NCI-H69 (cell line): ENCODE measurements at regions not wholly inside any gene's neighbourhood (a gene's known extent, or its start where the extent isn't known, plus 50 kb on each side); places are given as distances from the start of the nearest gene placed in this dataset.

Source experiments
- DNase-seq: peaks from one replicate; lab custom pipeline; 2025; lab: John Stamatoyannopoulos, UW

DNA sequence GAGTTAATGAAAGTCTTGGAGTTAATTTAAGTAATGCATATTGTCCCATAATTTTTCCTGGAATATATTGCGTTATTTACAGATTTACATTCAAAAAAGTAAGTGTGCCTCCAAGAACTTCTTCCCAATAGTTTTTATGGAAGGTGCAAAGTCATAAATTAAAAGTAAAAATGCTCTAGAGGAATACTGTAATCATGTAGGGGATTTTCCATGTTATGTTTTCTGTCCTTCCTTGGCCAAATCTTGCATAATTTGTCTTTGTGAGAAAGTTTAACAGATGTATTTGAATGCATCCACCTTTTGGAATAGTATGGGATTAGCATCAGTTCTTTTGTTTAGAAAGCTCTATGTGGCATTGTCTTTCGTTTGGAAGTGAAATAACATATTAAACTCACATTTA, 144.1 kb upstream of the GIMD1 start:
- no peak for DNase-seq

DNA sequence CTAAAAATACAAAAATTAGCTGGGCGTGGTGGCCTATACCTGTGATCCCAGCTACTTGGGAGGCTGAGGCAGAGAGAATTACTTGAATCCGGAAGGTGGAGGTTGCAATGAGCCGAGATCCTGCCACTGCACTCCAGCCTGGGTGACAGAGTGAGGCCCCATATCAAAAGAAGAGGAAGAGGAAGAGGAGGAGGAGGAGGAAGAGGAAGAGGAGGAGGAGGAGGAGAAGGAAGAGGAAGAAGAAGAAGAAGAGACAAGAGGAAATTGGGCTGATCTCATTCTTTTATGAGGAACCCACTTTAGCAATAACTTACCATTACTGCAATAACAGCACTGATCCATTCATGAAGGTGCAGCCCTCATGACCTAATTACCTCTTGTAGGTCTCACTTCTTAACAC, 138.9 kb upstream of the GIMD1 start:
- DNase-seq = no peak

DNA sequence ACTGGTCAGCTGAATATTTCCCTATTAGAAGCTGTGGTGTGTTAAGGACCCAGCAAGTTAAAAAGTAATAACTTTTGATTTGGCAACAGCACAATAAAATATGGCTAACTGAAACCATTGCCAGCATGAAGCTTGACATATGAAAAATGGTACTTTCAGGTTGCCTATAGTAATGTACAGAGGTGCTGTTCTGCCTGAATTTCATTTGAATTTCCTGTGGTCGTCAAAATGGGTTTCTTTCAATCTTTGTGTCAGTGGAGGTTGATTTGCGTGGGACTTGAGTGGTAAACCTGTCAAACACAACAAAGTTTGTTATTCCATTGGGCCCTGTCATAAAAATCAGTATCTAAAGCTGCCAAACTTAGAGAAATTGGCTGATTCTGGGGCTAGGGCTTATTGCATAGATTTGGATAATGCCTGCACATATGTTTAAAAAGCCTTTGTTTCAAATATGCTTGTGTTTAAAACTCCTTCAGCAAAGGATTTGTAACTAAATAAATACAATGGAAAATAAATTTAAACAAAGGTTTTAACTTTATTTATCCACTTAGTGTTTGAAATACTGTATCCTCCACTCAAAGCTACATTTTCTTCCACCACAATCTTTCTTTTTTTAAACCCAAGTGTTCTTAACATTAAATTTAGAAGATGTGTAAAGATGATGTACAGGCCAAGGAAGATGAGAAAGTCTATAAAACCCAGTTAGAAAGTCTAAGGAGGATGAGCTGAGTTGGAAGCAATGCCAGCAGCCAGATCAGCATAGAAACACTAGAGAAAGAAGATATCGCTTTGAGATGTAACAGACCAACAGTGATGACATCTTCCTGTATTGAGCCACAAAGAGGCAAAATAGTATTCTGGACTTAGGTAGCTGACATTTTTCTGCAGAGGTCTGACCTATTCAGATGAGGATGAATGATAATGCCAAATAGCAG, 134.8 kb upstream of the GIMD1 start:
- no peak for DNase-seq

DNA sequence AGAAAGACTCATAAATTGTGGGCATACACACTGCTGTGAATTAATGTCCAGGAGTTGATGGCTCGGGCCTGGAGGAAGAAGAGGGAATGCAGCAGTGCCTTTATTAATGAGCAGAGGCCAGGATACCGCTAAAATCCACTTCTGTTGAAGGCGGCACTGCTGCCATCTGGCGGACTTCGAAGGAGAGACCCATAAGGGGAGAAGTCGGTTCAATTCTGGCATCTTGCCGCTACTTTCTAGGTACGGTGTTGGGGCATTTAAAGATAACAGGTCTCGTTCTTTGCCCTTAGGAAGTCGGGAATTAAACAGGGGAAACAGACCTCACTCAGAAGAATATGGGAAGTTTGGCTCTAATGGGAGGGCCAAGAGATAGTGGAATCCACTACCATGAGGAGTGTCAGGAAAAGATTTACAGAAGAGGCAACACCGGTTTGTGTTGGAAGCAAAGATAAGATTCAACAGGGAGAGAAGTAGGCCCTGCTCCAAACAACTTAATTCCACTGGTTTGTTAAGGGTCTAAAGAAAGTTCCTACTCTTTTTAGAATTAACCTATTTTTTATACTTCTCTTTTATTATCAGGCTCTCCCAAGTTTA, 133.6 kb upstream of the GIMD1 start:
- peak; percentile 61 for DNase-seq

DNA sequence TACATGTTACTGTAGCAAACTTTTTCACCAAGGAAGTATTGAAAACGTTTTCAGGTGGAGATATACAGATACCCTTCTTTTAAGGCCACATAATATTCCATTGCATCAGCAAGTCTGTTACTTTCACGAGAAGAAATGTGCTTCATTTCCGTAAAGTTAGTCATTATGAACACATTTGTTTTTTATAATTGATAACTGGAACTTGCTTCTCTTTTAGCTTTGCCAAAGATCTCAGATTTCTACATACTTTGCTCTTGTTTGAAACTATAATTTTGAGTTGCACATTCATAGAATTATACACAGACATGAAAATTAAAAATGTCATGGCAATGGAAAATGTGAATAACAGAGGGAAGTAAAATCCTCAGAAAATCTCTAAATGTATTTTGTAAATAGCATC, 128.7 kb upstream of the GIMD1 start:
- no peak for DNase-seq

DNA sequence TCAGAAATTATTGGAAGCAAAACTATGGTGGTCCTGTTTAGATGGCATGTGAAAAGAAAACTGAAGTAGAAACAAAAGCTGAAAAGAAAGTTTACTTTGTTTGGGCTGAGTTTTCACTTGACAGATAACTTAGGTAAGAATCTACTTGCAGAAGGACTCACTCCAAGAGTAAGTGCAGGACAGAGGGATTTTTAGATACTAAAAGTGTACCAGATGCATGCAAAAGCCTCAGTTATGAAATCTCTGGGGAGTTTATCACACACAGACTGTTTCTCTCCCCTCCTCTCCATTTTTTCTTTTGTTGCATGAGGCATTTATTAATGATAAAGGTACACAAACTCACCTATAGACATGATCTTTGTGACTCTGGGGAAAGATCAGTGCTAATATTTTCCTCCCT, 127.5 kb upstream of the GIMD1 start:
- DNase-seq = no peak

DNA sequence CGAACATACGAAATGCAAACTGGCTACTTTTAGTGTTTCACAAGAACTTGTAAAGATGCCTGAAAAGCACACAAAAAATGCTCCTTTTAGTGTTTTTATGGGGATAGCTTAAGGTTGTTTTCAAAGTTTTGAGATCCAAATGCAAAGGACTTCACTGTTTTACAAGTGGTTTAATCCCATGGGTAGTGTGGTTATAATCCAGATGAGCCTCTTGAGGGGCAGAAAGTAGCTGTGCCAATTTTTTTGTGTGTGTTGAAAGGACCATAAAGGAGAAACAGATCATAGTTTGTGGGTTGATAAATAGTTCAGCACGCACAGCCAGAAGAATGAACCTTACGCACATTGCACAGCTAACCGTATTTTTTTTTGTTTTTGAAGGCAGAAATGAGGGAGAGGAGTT, 126.9 kb upstream of the GIMD1 start:
- DNase-seq = no peak

DNA sequence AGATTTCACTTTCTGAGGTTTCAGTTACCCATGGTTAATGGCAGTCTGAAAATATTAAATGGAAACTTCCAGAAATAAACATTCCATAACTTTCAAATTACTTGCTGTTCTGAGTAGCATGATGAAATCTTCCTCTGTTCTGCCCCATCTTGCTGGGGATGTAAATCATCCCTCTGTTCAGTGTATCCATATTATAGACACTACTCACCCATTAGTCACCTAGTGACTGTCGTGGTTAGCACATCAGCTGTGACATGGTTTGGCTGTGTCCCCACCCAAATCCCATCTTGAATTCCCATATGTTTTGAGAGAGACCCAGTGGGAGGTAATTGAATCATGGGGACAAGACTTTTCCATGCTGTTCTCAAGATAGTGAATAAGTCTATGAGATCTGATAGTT, 125.5 kb upstream of the GIMD1 start:
- DNase-seq = no peak

DNA sequence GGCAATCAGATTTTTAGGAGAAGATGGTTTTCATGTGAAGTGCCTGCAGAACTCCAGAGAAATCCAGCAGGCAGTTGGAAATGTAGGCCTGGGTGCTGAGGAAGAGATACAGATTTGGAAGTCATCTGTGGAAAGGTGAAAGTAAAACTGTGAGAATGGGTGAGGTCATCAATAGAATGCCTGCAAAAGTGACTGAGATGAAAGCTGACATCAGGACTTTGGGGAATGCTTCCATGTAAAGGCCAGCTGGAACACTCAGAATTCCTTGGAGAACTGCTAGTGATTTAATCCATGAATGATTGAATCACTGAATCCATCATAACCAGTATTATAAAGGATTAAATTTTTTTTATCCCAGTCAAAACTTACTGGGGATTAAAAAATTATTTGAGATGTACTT, 124.5 kb upstream of the GIMD1 start:
- no peak for DNase-seq

DNA sequence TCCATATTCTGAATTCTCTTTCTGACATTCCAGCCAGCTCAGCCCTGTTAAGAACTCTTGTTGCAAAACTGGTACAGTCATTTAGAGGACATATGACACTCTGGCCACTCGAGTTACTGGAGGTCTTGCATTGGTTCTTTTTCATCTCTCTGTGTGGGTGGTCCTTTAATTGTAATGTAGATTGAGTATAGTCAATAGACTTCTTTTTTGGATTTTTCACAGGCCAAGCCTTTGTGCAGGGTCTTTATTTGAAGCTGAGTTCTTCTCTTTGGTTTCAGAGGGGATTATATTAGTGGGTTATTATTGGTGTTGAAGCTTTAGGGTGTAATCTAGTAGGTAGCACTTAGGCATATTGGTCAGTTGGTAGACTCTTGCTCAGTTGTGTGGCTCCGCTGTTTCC, 118.0 kb upstream of the GIMD1 start:
- DNase-seq = no peak

DNA sequence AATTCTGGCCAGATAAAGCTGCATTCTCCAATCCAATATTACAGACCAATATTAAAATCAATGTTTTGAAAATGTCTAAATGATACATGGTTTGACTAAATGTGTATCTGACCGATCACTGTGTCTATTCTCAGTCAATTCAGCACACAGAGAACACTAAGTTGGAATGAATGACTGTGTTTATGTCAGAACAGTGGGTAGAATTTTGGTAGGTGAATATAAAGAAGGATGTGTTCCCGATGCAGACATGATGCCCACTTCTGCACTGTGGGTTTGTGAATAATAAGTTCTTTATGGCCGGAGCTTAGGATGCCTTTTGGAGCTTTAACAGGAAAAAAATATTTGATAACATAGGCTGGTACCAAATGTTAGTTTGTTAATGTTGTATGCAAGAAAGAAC, 113.2 kb upstream of the GIMD1 start:
- no peak for DNase-seq

DNA sequence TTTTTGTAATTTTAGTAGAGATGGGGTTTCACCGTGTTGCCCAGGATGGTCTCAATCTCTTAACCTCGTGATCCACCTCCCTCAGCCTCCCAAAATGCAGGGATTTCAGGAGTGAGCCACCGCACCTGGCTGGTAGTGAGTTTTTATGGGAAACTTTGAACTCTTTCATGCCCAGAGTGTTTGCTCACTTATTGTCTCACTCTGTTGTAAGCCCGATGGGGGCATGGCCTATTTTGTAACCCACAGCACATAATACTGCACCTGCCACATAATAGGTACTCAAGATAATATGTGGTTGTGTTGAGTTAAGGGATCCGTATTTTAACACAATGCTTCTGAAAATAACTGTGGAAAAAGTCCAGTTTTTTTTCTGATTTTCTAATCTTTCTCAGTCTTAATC, 109.6 kb upstream of the GIMD1 start:
- DNase-seq = peak; percentile 70

DNA sequence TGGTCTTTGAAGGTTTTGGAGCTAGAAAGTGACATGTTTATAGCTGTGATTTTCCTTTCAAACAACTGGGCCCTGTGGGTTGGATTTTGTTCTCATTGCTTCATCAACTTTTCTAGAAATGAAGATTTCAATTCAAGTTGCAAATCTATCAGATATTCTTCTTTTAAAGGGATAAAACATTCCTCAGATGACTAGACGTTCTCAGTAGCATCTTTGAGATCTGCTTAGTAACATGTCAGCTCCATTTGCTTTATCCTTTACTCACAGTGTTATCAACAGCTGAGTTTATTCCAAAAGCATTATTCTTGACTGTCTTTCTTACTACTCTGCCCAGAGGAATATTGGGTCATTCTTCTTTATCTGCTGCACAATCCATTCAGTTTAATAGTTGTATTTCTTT, 108.2 kb upstream of the GIMD1 start:
- DNase-seq = no peak

DNA sequence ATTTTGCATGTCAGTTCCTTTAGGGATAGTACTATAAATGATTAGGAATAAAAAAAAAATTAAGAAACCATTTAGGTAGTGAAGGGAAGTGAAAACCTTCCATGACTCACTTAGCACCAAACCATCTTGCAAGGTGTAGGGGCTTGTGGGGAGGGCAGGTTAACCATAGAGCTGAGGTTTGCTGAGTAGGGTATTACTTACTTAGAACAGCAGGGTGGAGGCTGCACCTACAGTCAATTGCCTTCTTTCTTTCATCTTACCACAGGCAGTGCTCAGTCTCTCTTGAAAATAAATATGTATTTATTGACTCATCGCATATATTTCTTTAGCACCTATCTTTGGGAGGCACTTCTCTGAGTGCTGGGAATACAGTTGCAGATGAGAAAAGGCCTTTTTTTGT, 104.9 kb upstream of the GIMD1 start:
- no peak for DNase-seq

DNA sequence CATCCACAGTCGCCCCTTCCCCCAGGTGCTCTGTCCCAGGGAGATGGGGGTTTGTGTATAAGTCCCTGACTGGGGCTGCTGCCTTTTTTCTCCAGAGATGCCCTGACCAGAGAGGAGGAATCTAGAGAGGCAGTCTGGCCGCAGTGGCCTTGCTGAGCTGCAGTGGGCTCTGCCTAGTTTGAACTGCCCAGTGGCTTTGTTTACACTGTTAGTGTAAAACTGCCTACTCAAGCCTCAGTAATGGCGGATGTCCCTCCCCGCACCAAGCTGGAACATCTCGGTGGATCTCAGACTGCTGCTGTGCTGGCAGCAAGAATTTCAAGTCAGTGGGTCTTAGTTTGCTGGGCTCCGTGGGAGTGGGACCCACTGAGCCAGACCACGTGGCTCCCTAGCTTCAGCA, 102.6 kb upstream of the GIMD1 start:
- DNase-seq = no peak

DNA sequence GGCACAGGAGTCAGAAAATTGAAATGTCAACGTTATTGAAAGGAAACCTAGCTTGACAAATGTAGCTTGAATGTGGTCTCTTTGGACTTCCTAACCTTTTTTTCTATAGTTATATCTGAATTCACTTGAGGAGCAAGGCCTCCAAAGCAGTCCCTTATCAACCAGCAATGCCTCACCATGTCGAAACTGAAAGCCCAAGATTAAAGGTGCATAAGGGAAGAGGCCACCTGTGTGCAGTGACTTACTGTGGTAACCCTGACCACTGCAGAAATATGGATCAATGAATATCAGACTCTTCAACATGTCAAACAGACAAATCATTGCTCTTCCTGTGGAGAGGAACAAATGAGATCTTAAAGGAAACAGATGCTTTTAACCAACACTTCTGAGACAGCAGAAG, 95.0 kb upstream of the GIMD1 start:
- DNase-seq = no peak

DNA sequence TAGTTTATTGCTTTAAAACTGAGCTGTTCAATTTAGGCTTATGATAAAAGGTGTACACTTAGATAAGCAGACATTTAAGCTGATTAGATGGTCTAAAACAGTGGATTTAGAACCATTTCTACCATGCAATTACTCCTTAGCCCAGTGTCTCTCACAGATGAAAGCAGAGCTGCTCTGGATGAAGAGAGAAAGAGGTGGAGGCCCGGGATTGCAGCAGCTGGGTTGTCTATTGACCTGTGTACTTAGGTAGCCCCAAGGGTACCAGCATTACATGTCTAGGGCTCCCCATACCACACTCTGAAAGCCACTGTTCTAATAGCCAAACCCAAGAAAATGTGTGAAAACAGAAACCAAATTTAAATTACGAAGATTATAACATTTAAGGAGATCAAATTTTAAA, 86.0 kb upstream of the GIMD1 start:
- DNase-seq = no peak

DNA sequence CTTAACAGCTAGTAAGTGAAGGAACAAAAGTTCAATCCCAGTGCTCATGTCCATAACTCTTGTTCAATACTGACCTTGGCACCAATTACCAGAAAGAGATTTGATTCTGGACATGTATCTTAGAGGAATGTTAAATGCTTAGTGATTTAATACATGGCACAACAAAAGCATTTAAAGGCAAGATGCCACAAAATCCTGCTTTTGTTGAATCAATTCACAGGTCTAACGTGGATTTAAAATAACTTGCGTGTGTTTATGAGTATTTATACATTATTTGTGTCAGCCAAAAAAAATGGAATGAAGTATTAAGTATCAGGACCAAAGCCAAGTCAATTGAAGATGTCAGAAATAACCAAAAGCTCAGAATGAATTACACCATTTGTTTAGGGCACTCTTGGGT, 85.4 kb upstream of the GIMD1 start:
- no peak for DNase-seq

DNA sequence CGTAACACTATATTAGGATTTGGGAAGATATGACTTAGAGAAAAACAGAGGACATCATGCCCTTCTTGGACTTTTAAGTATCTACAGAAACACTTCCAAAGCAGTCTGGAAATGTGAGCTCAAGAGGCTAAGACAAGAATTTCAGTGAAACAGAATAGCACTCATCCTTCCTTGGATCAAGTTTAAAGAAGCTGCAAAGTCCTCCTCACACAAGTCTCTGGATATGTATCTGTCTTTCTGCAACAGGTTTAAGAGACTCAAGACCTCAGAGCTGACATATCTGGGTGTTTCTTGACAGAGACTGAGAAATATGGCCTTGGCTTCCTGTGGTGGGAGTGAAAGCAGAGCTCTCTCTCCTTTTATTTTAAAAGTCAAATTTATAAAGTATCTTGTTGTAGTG, 82.5 kb upstream of the GIMD1 start:
- no peak for DNase-seq

DNA sequence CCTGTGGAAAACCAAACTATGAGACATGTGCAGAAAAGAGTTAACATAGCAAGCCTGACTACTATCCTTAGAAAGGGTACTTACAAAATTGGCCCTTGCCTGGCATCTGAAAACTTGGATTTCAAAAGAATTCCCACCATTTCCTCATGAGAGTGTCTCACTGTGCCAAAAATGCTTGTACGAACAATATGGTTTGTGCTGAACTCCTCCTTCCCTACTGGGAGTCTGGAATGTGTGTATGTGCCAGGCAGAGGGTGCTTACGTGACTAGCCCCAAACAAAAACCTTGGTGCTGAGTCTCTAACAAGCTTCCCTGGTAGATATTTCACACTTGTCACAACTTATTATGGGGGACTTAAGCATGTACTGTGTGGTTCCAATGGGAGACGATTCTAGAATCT, 81.7 kb upstream of the GIMD1 start:
- DNase-seq = no peak

DNA sequence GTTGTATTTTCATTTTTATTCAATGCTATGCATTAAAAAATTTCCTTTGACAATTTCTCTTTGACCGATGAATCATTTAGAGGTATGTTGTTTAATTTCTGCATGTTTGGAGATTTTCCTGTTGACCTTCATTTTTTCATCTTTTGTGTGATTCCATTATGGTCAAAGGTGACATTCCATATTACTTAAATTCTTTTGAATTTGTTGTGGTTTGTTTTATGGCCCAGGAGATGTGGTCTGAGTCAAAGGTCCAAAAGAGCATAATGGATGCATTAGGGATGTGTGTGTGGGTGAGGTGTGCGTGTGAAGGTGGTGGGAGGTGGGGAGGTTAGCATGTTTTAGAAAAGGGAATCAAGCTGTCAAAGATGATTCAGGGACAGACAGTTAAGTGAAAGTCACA, 76.0 kb upstream of the GIMD1 start:
- no peak for DNase-seq

DNA sequence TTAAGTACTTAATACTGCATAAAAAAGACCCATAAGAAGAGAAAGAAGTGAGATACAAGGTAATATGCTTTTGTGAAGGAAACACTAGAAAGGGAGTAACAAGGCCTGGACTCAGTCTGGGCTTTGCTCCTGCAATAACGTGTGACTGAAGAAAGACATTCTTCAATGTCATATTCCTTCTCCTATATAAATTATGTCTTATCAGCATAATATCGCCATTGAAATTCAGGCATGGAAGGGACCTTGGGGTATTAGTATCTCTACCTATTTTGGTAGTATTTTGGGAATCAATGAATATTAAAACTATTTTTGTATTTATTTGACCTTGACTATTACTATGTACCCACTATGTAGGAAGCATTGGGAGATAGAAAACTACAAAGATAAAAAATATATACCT, 62.2 kb upstream of the GIMD1 start:
- no peak for DNase-seq

DNA sequence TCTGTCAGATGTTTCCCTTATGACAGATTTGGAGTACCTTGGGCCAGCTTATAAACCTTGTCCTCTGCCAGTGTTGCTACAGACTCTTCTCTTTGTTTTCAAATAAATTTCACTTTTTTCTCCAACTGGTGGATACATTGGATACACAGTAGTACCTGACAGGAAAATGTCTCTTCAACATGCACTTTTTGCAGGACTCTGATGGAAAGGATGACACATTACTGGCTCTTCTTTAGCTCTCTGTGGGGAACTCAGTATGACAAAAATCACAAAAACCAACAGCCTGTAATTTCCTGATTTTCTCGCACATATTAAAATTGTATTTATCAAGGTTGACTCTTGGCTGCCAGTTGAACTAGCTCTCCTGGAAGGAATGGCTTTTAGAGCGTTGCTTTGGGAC, 61.3 kb upstream of the GIMD1 start:
- no peak for DNase-seq

DNA sequence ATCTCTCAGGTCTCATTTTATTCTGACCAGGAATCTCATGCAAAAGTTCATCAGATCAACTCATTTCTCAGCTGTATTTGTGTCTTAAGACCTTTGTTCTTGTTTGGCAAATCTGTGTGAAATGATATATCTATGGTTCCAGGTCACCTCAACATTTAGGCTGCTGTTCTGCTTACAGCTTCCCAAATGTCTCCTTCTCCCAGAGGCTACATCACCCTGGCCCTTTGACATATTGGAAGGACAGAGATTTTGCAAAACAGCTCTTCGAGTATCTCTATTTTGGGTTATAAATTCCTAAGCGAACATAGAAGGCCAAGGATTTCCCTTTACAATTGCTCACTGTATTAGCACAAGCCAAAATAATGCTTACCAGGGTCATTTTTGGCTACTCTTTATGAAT, 57.5 kb upstream of the GIMD1 start:
- no peak for DNase-seq
